GM12891 (cell line): ENCODE measurements at regions not wholly inside any gene's neighbourhood (a gene's known extent, or its start where the extent isn't known, plus 50 kb on each side); places are given as distances from the start of the nearest gene placed in this dataset.

Source experiments
- POLR2A ChIP-seq: IDR thresholded peaks from 2 replicates; pipeline ENCODE4 v1.6.1; 2011; ENCODE audit warnings: low read depth, low read length, control low read depth
- POU2F2 ChIP-seq: IDR thresholded peaks from 2 replicates; pipeline ENCODE4 v1.6.1; 2011; ENCODE audit warnings: low read depth, mild to moderate bottlenecking, control low read depth, low read length, moderate library complexity
- SPI1 ChIP-seq: IDR thresholded peaks from 2 replicates; pipeline ENCODE4 v1.6.1; 2011; ENCODE audit warnings: low read depth, low read length, control low read depth
- TAF1 ChIP-seq: IDR thresholded peaks from 2 replicates; pipeline ENCODE4 v1.6.1; 2011; ENCODE audit warnings: low read depth, low read length, control low read depth

- TF ChIP-seq POLR2A (no peak), SPI1 (no peak), TAF1 (no peak), POU2F2 (no peak)
These were observed 58.9 kb upstream of the THUMPD2 start for GRCh38 chr2:39837856-39838453.
